ENCODE measurements at regions not wholly inside any gene's neighbourhood (a gene's known extent, or its start where the extent isn't known, plus 50 kb on each side); places are given as distances from the start of the nearest gene placed in this dataset.

- no peak for ATAC-seq
- CTCF ChIA-PET = no interaction called here
These were observed 381.2 kb downstream of the LPIN1 start for GRCh38 chr2:12127638-12128037.

GRCh38 chr2:12131975-12132374, 385.5 kb downstream of the LPIN1 start:
- H2AFZ ChIP-seq (ENCODE audit: low read depth, low read length, poor library complexity, severe bottlenecking) = no peak overlapping the region
- TF ChIP-seq ZNF274 (IDR thresholded peaks at IDR 0.05; ENCODE audit: low read depth, low read length) = no peak
- TF ChIP-seq SP1 (IDR thresholded peaks at IDR 0.05; ENCODE audit: low read depth) = no peak
- TF ChIP-seq RAD21 (IDR thresholded peaks at IDR 0.05; ENCODE audit: low read depth) = no peak
- TF ChIP-seq ZFX (IDR thresholded peaks at IDR 0.05) = no peak

More at GRCh38 chr2:12127638-12128037, 381.2 kb downstream of the LPIN1 start:
- POLR2A ChIA-PET = no interaction called here
- H3K9ac ChIP-seq (ENCODE audit: low read length) = no peak overlapping the region
- DNase-seq (ENCODE audit: low read depth, low spot score) = no peak
- H3K4me2 ChIP-seq (ENCODE audit: low read length) = no peak overlapping the region
- no peaks in the 10 kb centered on the region for H4K20me1 ChIP-seq (ENCODE audit: insufficient read depth)
- RAD21 ChIA-PET (ENCODE audit: low non-redundant PET in 1 of 2, low total read pairs in 2 of 2, uncharacterized antibody in 2 of 2, unreplicated experiment in 2 of 2) = no interaction called here
- no peaks in the 10 kb centered on the region for H3K79me2 ChIP-seq (ENCODE audit: insufficient read depth, low read length)
- no peak overlapping the region for H3K4me3 ChIP-seq (replicated peaks in 1 of 2; ENCODE audit: low read depth in 1 of 2, low read length in 2 of 2)
- TF ChIP-seq MAX (IDR thresholded peaks at IDR 0.05) (no peak), SIN3A (IDR thresholded peaks at IDR 0.05; ENCODE audit: low read depth) (no peak), CBX3 (IDR thresholded peaks at IDR 0.05; ENCODE audit: low read depth) (no peak), EZH2 (IDR thresholded peaks at IDR 0.05) (no peak)
- H3K9me2 ChIP-seq (ENCODE audit: insufficient read depth) = no peaks in the 10 kb centered on the region
- H3K36me3 ChIP-seq (ENCODE audit: control insufficient read depth in 1 of 2, insufficient read depth in 2 of 2, low read length in 2 of 2) = no peaks in the 10 kb centered on the region
- no peak overlapping the region for H2AFZ ChIP-seq (ENCODE audit: low read depth, low read length, poor library complexity, severe bottlenecking)
- H3K4me1 ChIP-seq (ENCODE audit: control insufficient read depth in 1 of 2, insufficient read depth in 2 of 2, low read length in 2 of 2) = no peaks in the 10 kb centered on the region
- 0 out of 2 replicates have a peak, but pooled peaks cover 3% of the 10 kb centered on the region for H3K27me3 ChIP-seq (ENCODE audit: insufficient read depth, low read length)
- H3K27ac ChIP-seq (ENCODE audit: low read depth, low read length) = no peak overlapping the region
- no TSS peak for BruUV-seq (replicated peaks)
- no peaks in the 10 kb centered on the region for H3K9me3 ChIP-seq (ENCODE audit: control insufficient read depth in 1 of 2, insufficient read depth in 1 of 2, low read depth in 1 of 2, low read length in 2 of 2)
- intact Hi-C loops (cut with micrococcal nuclease) = no loop called here

More at GRCh38 chr2:12131975-12132374, 385.5 kb downstream of the LPIN1 start:
- intact Hi-C loops (cut with micrococcal nuclease) = no loop called here
- Histone ChIP-seq H3K27me3 (ENCODE audit: insufficient read depth, low read length) (0 out of 2 replicates have a peak, but pooled peaks cover 3% of the 10 kb centered on the region), H4K20me1 (ENCODE audit: insufficient read depth) (no peaks in the 10 kb centered on the region), H3K9ac (ENCODE audit: low read length) (no peak overlapping the region), H3K9me2 (ENCODE audit: insufficient read depth) (no peaks in the 10 kb centered on the region), H3K36me3 (ENCODE audit: control insufficient read depth in 1 of 2, insufficient read depth in 2 of 2, low read length in 2 of 2) (no peaks in the 10 kb centered on the region), H3K9me3 (ENCODE audit: control insufficient read depth in 1 of 2, insufficient read depth in 1 of 2, low read depth in 1 of 2, low read length in 2 of 2) (no peaks in the 10 kb centered on the region), H3K4me3 (replicated peaks in 1 of 2; ENCODE audit: low read depth in 1 of 2, low read length in 2 of 2) (no peak overlapping the region), H3K27ac (ENCODE audit: low read depth, low read length) (no peak overlapping the region), H3K79me2 (ENCODE audit: insufficient read depth, low read length) (no peaks in the 10 kb centered on the region), H3K4me1 (ENCODE audit: control insufficient read depth in 1 of 2, insufficient read depth in 2 of 2, low read length in 2 of 2) (no peaks in the 10 kb centered on the region), H3K4me2 (ENCODE audit: low read length) (no peak overlapping the region)
- ChIA-PET POLR2A (no interaction called here), RAD21 (ENCODE audit: low non-redundant PET in 1 of 2, low total read pairs in 2 of 2, uncharacterized antibody in 2 of 2, unreplicated experiment in 2 of 2) (no interaction called here), CTCF (no interaction called here)
- ATAC-seq = no peak
- DNase-seq (ENCODE audit: low read depth, low spot score) = no peak
- BruUV-seq (replicated peaks) = no TSS peak
